ENCODE measurements at regions not wholly inside any gene's neighbourhood (a gene's known extent, or its start where the extent isn't known, plus 50 kb on each side); places are given as distances from the start of the nearest gene placed in this dataset.

- H3K9me3 Mint-ChIP-seq (ENCODE audit: unreplicated experiment): no peaks in the 10 kb centered on the region
- no peaks in the 10 kb centered on the region for H3K4me1 Mint-ChIP-seq (ENCODE audit: insufficient read depth, unreplicated experiment)
- no peak for TF ChIP-seq CTCF (IDR thresholded peaks at IDR 0.05; ENCODE audit: unreplicated experiment)
- POLR2A ChIA-PET: no interaction called here
- no peak overlapping the region for H3K27ac Mint-ChIP-seq (ENCODE audit: low read depth, unreplicated experiment)
- CTCF ChIA-PET: interaction anchor here (0.6 kb wide), 1 partner anchor 75 kb away, joined by 3 read pairs; no protein-coding TSS in a partner anchor
- no peaks in the 10 kb centered on the region for H3K27me3 Mint-ChIP-seq (ENCODE audit: insufficient read depth, unreplicated experiment)
- no peak overlapping the region for H3K4me3 Mint-ChIP-seq (ENCODE audit: unreplicated experiment)
- BruUV-seq (replicated peaks): no TSS peak
- DNase-seq (ENCODE audit: unreplicated experiment): no peak
- intact Hi-C loops (cut with micrococcal nuclease): no loop called here
- H3K36me3 Mint-ChIP-seq (ENCODE audit: insufficient read depth, unreplicated experiment): no peaks in the 10 kb centered on the region
These were observed 106.8 kb downstream of the CRYAA start for GRCh38 chr21:43275421-43276211.

GRCh38 chr21:43274946-43275310, 106.1 kb downstream of the CRYAA start:
- no peak overlapping the region for H3K27ac Mint-ChIP-seq (ENCODE audit: low read depth, unreplicated experiment)
- no peaks in the 10 kb centered on the region for H3K36me3 Mint-ChIP-seq (ENCODE audit: insufficient read depth, unreplicated experiment)
- no peaks in the 10 kb centered on the region for H3K27me3 Mint-ChIP-seq (ENCODE audit: insufficient read depth, unreplicated experiment)
- ChIA-PET POLR2A (no interaction called here), CTCF (no interaction called here)
- H3K9me3 Mint-ChIP-seq (ENCODE audit: unreplicated experiment): no peaks in the 10 kb centered on the region
- BruUV-seq (replicated peaks): no TSS peak
- no peak for DNase-seq (ENCODE audit: unreplicated experiment)
- no peaks in the 10 kb centered on the region for H3K4me1 Mint-ChIP-seq (ENCODE audit: insufficient read depth, unreplicated experiment)
- intact Hi-C loops (cut with micrococcal nuclease): no loop called here
- H3K4me3 Mint-ChIP-seq (ENCODE audit: unreplicated experiment): no peak overlapping the region
- no peak for TF ChIP-seq CTCF (IDR thresholded peaks at IDR 0.05; ENCODE audit: unreplicated experiment)

- no peak overlapping the region for H3K4me3 Mint-ChIP-seq (ENCODE audit: unreplicated experiment)
- no peaks in the 10 kb centered on the region for H3K36me3 Mint-ChIP-seq (ENCODE audit: insufficient read depth, unreplicated experiment)
- no peak for TF ChIP-seq CTCF (IDR thresholded peaks at IDR 0.05; ENCODE audit: unreplicated experiment)
- no peak overlapping the region for H3K27ac Mint-ChIP-seq (ENCODE audit: low read depth, unreplicated experiment)
- ChIA-PET POLR2A (no interaction called here), CTCF (no interaction called here)
- intact Hi-C loops (cut with micrococcal nuclease): no loop called here
- H3K9me3 Mint-ChIP-seq (ENCODE audit: unreplicated experiment): no peaks in the 10 kb centered on the region
- no peaks in the 10 kb centered on the region for H3K27me3 Mint-ChIP-seq (ENCODE audit: insufficient read depth, unreplicated experiment)
- H3K4me1 Mint-ChIP-seq (ENCODE audit: insufficient read depth, unreplicated experiment): no peaks in the 10 kb centered on the region
- no TSS peak for BruUV-seq (replicated peaks)
- no peak for DNase-seq (ENCODE audit: unreplicated experiment)
These were observed 105.5 kb downstream of the CRYAA start for GRCh38 chr21:43274022-43274945.

GRCh38 chr21:43273708-43274021, 104.9 kb downstream of the CRYAA start:
- ChIA-PET CTCF (no interaction called here), POLR2A (no interaction called here)
- no peaks in the 10 kb centered on the region for H3K36me3 Mint-ChIP-seq (ENCODE audit: insufficient read depth, unreplicated experiment)
- H3K9me3 Mint-ChIP-seq (ENCODE audit: unreplicated experiment): no peaks in the 10 kb centered on the region
- H3K27ac Mint-ChIP-seq (ENCODE audit: low read depth, unreplicated experiment): no peak overlapping the region
- no peak overlapping the region for H3K4me3 Mint-ChIP-seq (ENCODE audit: unreplicated experiment)
- intact Hi-C loops (cut with micrococcal nuclease): no loop called here
- no peaks in the 10 kb centered on the region for H3K4me1 Mint-ChIP-seq (ENCODE audit: insufficient read depth, unreplicated experiment)
- DNase-seq (ENCODE audit: unreplicated experiment): no peak
- no peaks in the 10 kb centered on the region for H3K27me3 Mint-ChIP-seq (ENCODE audit: insufficient read depth, unreplicated experiment)
- no peak for TF ChIP-seq CTCF (IDR thresholded peaks at IDR 0.05; ENCODE audit: unreplicated experiment)
- BruUV-seq (replicated peaks): no TSS peak

All from MCF 10A (cell line).